ENCODE measurements at regions not wholly inside any gene's neighbourhood (a gene's known extent, or its start where the extent isn't known, plus 50 kb on each side); places are given as distances from the start of the nearest gene placed in this dataset.

- DNase-seq (no peak), ATAC-seq (no peak)
- intact Hi-C loops (cut with micrococcal nuclease): no loop called here
Measured at GRCh38 chr21:35682904-35683549, 377.3 kb downstream of the SETD4 start.

- intact Hi-C loops (cut with micrococcal nuclease): no loop called here
- ATAC-seq: no peak
- DNase-seq: no peak
Measured at GRCh38 chr21:35681946-35682345, 378.4 kb downstream of the SETD4 start.

GRCh38 chr21:35679076-35679475 lies 381.2 kb downstream of the SETD4 start:
- intact Hi-C loops (cut with micrococcal nuclease): no loop called here
- ATAC-seq: no peak
- DNase-seq: no peak

- ATAC-seq: no peak
- no peak for DNase-seq
- intact Hi-C loops (cut with micrococcal nuclease): no loop called here
Measured at GRCh38 chr21:35678393-35678792, 381.9 kb downstream of the SETD4 start.

GRCh38 chr21:35677298-35677841 lies 383.0 kb downstream of the SETD4 start:
- DNase-seq: no peak
- intact Hi-C loops (cut with micrococcal nuclease): no loop called here
- ATAC-seq: no peak

GRCh38 chr21:35674895-35675470 lies 385.3 kb downstream of the SETD4 start:
- intact Hi-C loops (cut with micrococcal nuclease): no loop called here
- no peak for ATAC-seq
- DNase-seq: no peak

GRCh38 chr21:35674091-35674671 lies 386.1 kb downstream of the SETD4 start:
- intact Hi-C loops (cut with micrococcal nuclease): no loop called here
- no peak for DNase-seq
- ATAC-seq: no peak

GRCh38 chr21:35672313-35672712 lies 388.0 kb downstream of the SETD4 start:
- DNase-seq: no peak
- intact Hi-C loops (cut with micrococcal nuclease): no loop called here
- ATAC-seq: no peak

GRCh38 chr21:35664683-35665082 lies 395.6 kb downstream of the SETD4 start:
- no peak for DNase-seq
- ATAC-seq: no peak
- intact Hi-C loops (cut with micrococcal nuclease): no loop called here

GRCh38 chr21:35663856-35664606 lies 396.3 kb downstream of the SETD4 start:
- no peak for ATAC-seq
- intact Hi-C loops (cut with micrococcal nuclease): no loop called here
- DNase-seq: no peak

GRCh38 chr21:35658242-35658641 lies 402.1 kb downstream of the SETD4 start:
- intact Hi-C loops (cut with micrococcal nuclease): no loop called here
- ATAC-seq (no peak), DNase-seq (no peak)

- intact Hi-C loops (cut with micrococcal nuclease): no loop called here
- ATAC-seq (no peak), DNase-seq (no peak)
Measured at GRCh38 chr21:35652872-35653271, 407.5 kb downstream of the SETD4 start.

- intact Hi-C loops (cut with micrococcal nuclease): no loop called here
- DNase-seq (no peak), ATAC-seq (no peak)
Measured at GRCh38 chr21:35652196-35652595, 408.1 kb downstream of the SETD4 start.

- DNase-seq (no peak), ATAC-seq (no peak)
- intact Hi-C loops (cut with micrococcal nuclease): no loop called here
Measured at GRCh38 chr21:35651196-35651595, 409.1 kb downstream of the SETD4 start.

GRCh38 chr21:35649186-35649585 lies 411.1 kb downstream of the SETD4 start:
- ATAC-seq (no peak), DNase-seq (no peak)
- intact Hi-C loops (cut with micrococcal nuclease): no loop called here

GRCh38 chr21:35648512-35648911 lies 411.8 kb downstream of the SETD4 start:
- DNase-seq: no peak
- intact Hi-C loops (cut with micrococcal nuclease): no loop called here
- ATAC-seq: no peak

- no peak for ATAC-seq
- intact Hi-C loops (cut with micrococcal nuclease): no loop called here
- no peak for DNase-seq
Measured at GRCh38 chr21:35646606-35647005, 413.7 kb downstream of the SETD4 start.

- intact Hi-C loops (cut with micrococcal nuclease): no loop called here
- ATAC-seq (no peak), DNase-seq (no peak)
Measured at GRCh38 chr21:35645991-35646390, 414.3 kb downstream of the SETD4 start.

- DNase-seq (no peak), ATAC-seq (peak; percentile 65)
- intact Hi-C loops (cut with micrococcal nuclease): no loop called here
Measured at GRCh38 chr21:35644523-35644922, 415.8 kb downstream of the SETD4 start.

GRCh38 chr21:35643176-35643575 lies 417.1 kb downstream of the SETD4 start:
- ATAC-seq (no peak), DNase-seq (no peak)
- intact Hi-C loops (cut with micrococcal nuclease): no loop called here
